Coronary artery (tissue), 2 donors: ENCODE measurements at regions not wholly inside any gene's neighbourhood (a gene's known extent, or its start where the extent isn't known, plus 50 kb on each side); places are given as distances from the start of the nearest gene placed in this dataset.
"Not testable (repeated sequence)": the region's sequence is repeated elsewhere in the genome, so short reads cannot be mapped to it uniquely, and the experiment has no call there.

Source experiments
- DNase-seq: peaks from one replicate; pipeline ENCODE4 v3.0.0-alpha.2; 2017; ENCODE audit warnings: low spot score
- H3K27ac ChIP-seq, 2 donors: fragments of 200-600 bp; sonication (generic); one replicate each; pipeline ENCODE4 v1.5.1; 2016 to 2019
- H3K4me3 ChIP-seq: fragments of 200-600 bp; sonication (generic); 2 replicates; pipeline ENCODE4 v1.5.1; 2016; ENCODE audit warnings: mild to moderate bottlenecking, moderate library complexity
- CTCF ChIP-seq: fragments of 200-600 bp; sonication (generic); IDR thresholded peaks from one replicate; pipeline ENCODE4 v1.5.1; 2019; ENCODE audit warnings: antibody characterized with exemption

DNA sequence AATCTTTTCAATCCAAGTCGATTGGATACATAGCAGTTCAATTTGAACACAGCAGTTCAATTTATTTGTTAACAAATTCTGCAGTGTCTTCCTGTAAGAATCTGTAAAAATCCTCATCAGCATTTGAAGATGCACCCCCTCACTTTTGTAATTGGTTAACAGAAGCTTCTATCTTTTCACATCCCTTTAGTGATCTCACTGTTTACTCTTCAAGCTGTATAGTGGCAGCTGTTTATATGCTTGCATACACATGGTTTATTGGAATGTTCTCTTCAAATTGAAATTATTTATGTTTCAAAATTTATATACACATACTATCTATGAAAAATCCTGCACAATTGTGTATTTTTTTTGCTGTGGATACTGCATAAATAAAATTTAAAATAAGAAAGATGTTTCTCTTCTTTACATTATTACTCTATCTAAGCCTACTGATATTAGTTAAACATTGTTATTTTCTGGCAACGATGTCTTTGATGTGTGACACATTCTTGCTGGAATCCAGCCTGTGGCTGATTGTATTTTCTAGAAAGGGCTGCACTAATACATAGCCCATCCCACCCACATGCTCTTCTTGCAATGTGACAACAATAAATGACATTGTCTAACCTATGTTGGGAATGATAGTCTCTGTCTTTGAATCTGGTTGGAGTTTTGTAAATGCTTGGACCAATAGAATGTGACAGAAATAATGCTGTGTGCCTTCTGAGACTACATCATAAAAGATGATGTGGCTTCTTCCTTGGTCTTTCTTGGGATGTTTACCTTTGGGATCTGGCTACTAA lies 573.0 kb downstream of the CD109 start:
- Histone ChIP-seq H3K27ac (no peak overlapping the region), H3K4me3 (no peak overlapping the region)
- TF ChIP-seq CTCF, result no peak
- no peak for DNase-seq

DNA sequence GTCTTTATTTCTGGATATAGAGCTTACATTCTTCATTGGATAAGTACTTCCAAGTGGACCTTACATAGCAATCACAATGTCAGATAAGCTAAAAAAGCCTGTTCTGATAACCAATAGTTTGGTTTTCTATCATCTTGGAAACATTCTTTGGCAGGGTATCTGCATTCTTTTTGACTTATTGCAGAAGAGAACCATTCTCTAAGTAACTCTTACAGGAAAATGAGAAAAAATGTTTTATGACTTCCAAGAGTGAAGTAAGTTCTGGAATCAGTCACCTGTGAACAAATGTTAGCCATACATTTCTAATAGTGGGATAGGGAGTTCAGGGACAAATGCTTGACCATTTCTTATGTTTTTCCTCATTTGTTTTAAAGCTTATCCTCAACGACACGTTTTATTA lies 564.0 kb downstream of the CD109 start:
- Histone ChIP-seq H3K4me3 (no peak overlapping the region), H3K27ac (no peak overlapping the region)
- no peak for TF ChIP-seq CTCF
- DNase-seq, result no peak

- H3K27ac ChIP-seq, result no peak overlapping the region
- TF ChIP-seq CTCF, result no peak
- DNase-seq, result no peak
- H3K4me3 ChIP-seq, result no peak overlapping the region
Observed at GRCh38 chr6:74256781-74257180, 560.8 kb downstream of the CD109 start.

DNA sequence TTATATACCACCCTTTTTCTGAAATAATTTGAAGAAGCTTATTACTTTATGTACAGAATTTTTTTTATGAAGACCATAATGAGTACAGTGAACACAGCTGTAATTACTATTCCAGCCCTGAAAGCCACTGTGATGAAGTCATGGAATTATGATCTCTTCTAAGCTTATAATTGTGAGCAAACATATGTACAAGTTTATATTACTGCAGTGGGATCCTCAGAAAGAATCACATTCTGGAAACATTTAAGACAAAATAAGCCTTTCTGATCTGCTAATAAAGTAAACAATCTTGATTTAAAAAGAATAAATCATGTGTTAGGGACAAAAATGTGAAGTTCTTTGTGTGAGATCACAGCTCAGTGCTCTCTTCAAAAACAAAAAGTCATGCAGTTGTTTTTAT lies 560.4 kb downstream of the CD109 start:
- no peak for DNase-seq
- Histone ChIP-seq H3K4me3 (no peak overlapping the region), H3K27ac (no peak overlapping the region)
- TF ChIP-seq CTCF, result no peak

DNA sequence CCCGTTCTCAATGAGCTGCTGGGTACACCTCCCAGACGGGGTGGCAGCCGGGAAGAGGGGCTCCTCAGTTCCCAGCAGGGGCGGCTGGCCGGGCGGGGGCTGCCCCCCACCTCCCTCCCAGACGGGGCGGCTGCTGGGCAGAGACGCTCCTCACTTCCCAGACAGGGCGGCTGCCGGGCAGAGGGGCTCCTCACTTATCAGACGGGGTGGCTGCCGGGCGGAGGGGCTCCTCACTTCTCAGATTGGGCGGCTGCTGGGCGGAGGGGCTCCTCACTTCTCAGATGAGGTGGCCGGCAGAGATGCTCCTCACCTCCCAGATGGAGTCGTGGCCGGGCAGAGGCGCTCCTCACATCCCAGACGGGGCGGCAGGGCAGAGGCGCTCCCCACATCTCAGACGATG lies 559.0 kb downstream of the CD109 start:
- H3K27ac ChIP-seq, DNase-seq, H3K4me3 ChIP-seq: not testable (repeated sequence)

GRCh38 chr6:74254147-74254546 lies 558.1 kb downstream of the CD109 start:
- DNase-seq, H3K27ac ChIP-seq, H3K4me3 ChIP-seq: not testable (repeated sequence)

- H3K27ac ChIP-seq, result no peak overlapping the region
- no peak for TF ChIP-seq CTCF
- H3K4me3 ChIP-seq, result no peak overlapping the region
- no peak for DNase-seq
Observed at GRCh38 chr6:74253261-74253660, 557.3 kb downstream of the CD109 start.

- H3K27ac ChIP-seq, result no peak overlapping the region
- no peak for TF ChIP-seq CTCF
- DNase-seq, result no peak
- no peak overlapping the region for H3K4me3 ChIP-seq
Observed at GRCh38 chr6:74250161-74250818, 554.3 kb downstream of the CD109 start.
